ENCODE measurements at regions not wholly inside any gene's neighbourhood (a gene's known extent, or its start where the extent isn't known, plus 50 kb on each side); places are given as distances from the start of the nearest gene placed in this dataset.

DNA sequence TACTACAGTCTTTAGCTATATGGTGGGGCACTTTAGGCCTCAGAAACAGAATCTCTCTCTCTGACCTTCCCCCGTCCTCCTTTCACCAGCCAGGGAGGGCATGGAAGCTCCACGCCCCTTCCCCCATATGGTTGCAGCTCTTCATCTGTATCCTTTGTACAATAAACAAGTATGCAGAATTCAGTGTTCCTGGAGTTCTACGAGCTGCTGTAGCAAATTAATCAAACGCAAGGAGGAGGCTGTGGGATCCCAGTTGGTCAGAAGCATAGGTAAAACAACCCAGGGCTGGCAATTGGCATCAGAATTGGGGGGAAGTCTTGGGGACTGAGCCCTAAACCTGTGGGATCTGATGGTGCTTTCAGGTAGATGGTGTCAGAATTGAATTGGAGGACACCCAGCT, 163.7 kb upstream of the NLRP1 start:
- TF ChIP-seq, protein P1, sequence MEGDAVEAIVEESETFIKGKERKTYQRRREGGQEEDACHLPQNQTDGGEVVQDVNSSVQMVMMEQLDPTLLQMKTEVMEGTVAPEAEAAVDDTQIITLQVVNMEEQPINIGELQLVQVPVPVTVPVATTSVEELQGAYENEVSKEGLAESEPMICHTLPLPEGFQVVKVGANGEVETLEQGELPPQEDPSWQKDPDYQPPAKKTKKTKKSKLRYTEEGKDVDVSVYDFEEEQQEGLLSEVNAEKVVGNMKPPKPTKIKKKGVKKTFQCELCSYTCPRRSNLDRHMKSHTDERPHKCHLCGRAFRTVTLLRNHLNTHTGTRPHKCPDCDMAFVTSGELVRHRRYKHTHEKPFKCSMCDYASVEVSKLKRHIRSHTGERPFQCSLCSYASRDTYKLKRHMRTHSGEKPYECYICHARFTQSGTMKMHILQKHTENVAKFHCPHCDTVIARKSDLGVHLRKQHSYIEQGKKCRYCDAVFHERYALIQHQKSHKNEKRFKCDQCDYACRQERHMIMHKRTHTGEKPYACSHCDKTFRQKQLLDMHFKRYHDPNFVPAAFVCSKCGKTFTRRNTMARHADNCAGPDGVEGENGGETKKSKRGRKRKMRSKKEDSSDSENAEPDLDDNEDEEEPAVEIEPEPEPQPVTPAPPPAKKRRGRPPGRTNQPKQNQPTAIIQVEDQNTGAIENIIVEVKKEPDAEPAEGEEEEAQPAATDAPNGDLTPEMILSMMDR (IDR thresholded peaks at IDR 0.05; ENCODE audit: insufficient read depth, low read length, poor library complexity, severe bottlenecking) = no peak
- no peak for TF ChIP-seq EZH2phosphoT487 (conservative IDR thresholded peaks at IDR 0.05; ENCODE audit: low read length)

Measured in SU-DHL-6 (cell line).